Stimulated activated CD8-positive, alpha-beta memory T cell treated with anti-CD3 and anti-CD28 coated beads, Interleukin-12 subunit alpha, Interleukin-12 subunit beta, amount 100 ng/mL, for 24 hours (primary cell): ENCODE measurements at regions not wholly inside any gene's neighbourhood (a gene's known extent, or its start where the extent isn't known, plus 50 kb on each side); places are given as distances from the start of the nearest gene placed in this dataset.

Experiments used
- DNase-seq: peaks from one replicate; pipeline ENCODE4 v3.0.0-alpha.2; 2020; ENCODE audit errors: extremely low read depth

GRCh38 chr4:108272561-108272960 is 103.8 kb upstream of the LEF1 start:
- no peak for DNase-seq

- no peak for DNase-seq
Observed at GRCh38 chr4:108272046-108272445, 103.3 kb upstream of the LEF1 start.

GRCh38 chr4:108270466-108271450 is 102.0 kb upstream of the LEF1 start:
- DNase-seq = no peak

GRCh38 chr4:108264693-108265092 is 96.0 kb upstream of the LEF1 start:
- no peak for DNase-seq

GRCh38 chr4:108263057-108263456 is 94.3 kb upstream of the LEF1 start:
- DNase-seq = no peak

- no peak for DNase-seq
Observed at GRCh38 chr4:108261026-108261425, 92.3 kb upstream of the LEF1 start.

- DNase-seq = no peak
Observed at GRCh38 chr4:108256538-108256937, 87.8 kb upstream of the LEF1 start.

GRCh38 chr4:108255203-108255747 is 86.5 kb upstream of the LEF1 start:
- no peak for DNase-seq

GRCh38 chr4:108249397-108249796 is 80.7 kb upstream of the LEF1 start:
- no peak for DNase-seq

- DNase-seq = no peak
Observed at GRCh38 chr4:108247387-108248049, 78.8 kb upstream of the LEF1 start.

- no peak for DNase-seq
Observed at GRCh38 chr4:108244606-108245005, 75.9 kb upstream of the LEF1 start.

GRCh38 chr4:108240366-108240765 is 71.6 kb upstream of the LEF1 start:
- DNase-seq = no peak

- DNase-seq = no peak
Observed at GRCh38 chr4:108237693-108238092, 69.0 kb upstream of the LEF1 start.

GRCh38 chr4:108236264-108236663 is 67.5 kb upstream of the LEF1 start:
- DNase-seq = no peak

- no peak for DNase-seq
Observed at GRCh38 chr4:108227923-108228322, 59.2 kb upstream of the LEF1 start.

GRCh38 chr4:108224611-108225053 is 55.9 kb upstream of the LEF1 start:
- no peak for DNase-seq

GRCh38 chr4:108223313-108223712 is 54.6 kb upstream of the LEF1 start:
- DNase-seq = no peak

GRCh38 chr4:108219998-108220397 is 51.3 kb upstream of the LEF1 start:
- DNase-seq = no peak
